Activated CD8-positive, alpha-beta memory T cell treated with anti-CD3 and anti-CD28 coated beads, Interleukin-2, amount 50 U/mL, for 4 hours (primary cell): ENCODE measurements at regions not wholly inside any gene's neighbourhood (a gene's known extent, or its start where the extent isn't known, plus 50 kb on each side); places are given as distances from the start of the nearest gene placed in this dataset.
"Not testable (repeated sequence)": the region's sequence is repeated elsewhere in the genome, so short reads cannot be mapped to it uniquely, and the experiment has no call there.

Experiments
- DNase-seq: peaks from one replicate; pipeline ENCODE4 v3.0.0-alpha.2; 2020

GRCh38 chr6:137717074-137718073 lies 149.7 kb upstream of the TNFAIP3 start:
- DNase-seq, result peak; percentile 75

GRCh38 chr6:137718903-137719302 lies 148.2 kb upstream of the TNFAIP3 start:
- DNase-seq, result not testable (repeated sequence)

DNA sequence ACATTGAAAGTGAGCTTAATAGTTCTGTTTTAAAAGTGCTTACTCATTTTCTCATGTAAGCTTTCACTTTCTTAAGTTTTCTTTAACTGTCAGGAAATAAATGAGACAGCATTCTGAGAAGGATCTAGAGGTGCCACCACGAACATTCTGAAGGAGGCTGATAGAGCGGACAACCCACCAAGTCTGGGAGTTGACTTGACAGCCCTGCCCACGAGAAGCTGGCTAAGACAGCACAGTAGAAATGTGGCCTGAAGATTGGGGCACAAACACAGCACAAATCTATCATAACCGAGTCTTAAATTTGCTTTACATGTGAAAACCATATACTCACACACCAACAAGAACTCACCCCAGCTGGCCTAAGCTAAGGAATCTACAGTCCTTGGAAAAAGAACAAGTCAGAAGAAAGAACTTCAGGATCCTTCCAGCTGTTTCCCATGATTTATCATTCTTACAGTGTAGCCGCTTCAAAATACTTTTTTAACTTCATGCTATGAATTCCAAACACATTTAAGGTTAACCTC lies 144.2 kb upstream of the TNFAIP3 start:
- no peak for DNase-seq

DNA sequence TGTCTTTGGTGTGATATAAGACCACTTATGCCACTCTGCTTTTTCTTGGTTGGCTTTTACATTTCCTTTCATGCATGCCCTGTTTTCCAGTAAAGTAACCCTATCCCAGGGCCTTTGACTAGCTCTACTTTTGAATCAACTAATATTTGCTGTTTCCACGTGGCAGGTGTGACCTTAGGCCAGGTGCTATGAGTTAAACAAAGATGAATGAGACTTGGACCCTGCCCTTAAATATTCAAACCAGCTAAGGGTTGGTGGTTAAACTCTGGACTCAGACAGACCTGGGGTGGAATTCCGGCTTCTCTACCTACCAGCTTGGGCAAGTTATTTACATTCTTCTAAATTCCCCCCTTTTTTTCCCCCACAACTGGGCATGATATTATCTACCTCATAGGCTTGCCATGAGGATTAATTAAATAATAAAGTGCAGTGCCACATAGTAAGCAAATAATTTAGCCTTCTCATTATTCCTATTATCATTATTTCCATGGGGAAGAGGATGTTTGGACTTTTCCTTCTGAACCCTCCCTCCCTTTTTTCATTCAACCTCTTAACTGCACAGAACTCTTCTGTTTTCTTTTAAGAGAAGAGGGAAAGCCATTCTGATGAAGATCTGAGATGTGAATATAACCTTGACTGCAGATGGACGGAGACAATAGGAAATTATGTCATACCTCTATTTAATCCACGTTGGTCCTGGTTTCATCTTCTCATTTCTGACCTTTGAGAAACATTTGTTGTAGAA lies 143.6 kb upstream of the TNFAIP3 start:
- no peak for DNase-seq

- no peak for DNase-seq
These were observed 143.0 kb upstream of the TNFAIP3 start for GRCh38 chr6:137724018-137724403.

GRCh38 chr6:137724495-137725211 lies 142.4 kb upstream of the TNFAIP3 start:
- no peak for DNase-seq

- DNase-seq, result no peak
These were observed 141.1 kb upstream of the TNFAIP3 start for GRCh38 chr6:137725949-137726348.

DNA sequence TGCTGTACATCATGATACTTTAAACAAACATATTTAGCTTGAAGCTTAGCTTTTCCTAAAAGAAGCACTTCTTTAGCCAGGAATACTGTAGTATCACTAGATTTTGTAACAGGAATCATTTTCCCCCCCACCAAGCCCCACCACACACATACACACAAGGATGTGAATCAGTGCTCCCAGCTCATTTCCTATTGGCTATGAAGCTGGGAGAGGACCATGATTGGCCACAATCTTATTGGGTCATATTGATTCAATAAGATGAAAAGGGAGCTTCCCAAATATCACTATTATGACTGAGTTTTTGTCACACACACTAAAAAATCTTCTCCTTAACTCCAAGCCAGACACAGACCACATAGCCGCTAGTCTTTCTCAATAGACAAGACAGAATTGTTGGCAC lies 140.5 kb upstream of the TNFAIP3 start:
- no peak for DNase-seq

- DNase-seq, result no peak
These were observed 139.8 kb upstream of the TNFAIP3 start for GRCh38 chr6:137727216-137727765.

- no peak for DNase-seq
These were observed 138.4 kb upstream of the TNFAIP3 start for GRCh38 chr6:137728386-137729349.

DNA sequence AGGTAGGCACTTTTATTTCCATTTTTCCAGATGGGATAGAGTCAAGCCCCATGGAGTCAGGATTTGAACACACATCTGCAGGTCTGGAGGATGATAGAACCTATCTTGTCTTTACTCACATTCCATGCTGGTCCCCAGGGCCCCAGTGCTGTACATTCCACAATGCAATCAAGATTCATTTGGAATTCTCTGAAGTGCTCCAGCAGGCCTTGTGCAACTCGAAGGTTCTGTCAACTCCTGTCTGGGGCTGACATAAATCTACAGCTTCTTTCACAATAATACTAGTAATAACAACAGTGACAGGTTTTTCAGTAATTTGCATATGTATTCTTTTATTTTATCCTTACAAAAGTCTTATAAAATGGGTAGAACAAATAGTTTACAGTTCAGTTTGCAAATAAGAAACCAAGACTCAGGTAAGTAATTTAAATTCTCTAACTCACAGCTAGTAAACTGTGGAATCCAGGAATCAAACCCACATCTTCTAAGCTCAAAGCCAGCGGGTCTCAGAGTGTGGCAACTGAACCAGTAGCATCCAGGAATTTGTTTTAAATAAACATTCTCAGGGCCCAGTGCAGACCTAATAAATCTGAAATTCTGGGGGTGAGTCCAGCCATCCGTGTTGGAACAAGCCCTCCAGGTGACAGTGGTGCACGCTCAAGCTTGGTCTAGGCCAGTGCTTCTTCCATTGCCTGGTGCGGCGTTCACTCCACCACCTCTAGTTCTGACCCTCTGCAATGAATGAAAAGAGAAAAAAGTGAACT lies 137.0 kb upstream of the TNFAIP3 start:
- no peak for DNase-seq

DNA sequence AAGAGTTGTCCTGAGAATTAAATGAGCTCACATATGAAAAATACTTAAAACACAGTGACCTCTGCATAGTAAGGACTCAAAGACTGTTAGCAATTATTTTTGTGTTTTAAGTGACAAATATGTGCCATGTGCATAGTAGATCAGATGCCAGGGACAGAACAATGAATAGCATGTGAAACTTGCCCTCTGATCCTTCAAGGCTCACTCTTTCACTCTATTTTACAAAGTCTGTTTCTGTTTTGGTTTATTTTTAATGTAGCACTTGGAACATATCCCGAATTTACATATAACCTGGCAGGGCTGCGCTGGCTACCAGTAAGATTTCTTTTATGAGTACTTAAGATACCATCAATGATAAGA lies 135.5 kb upstream of the TNFAIP3 start:
- no peak for DNase-seq

- DNase-seq, result no peak
These were observed 135.0 kb upstream of the TNFAIP3 start for GRCh38 chr6:137731960-137732616.

GRCh38 chr6:137733372-137733771 lies 133.7 kb upstream of the TNFAIP3 start:
- DNase-seq, result no peak

DNA sequence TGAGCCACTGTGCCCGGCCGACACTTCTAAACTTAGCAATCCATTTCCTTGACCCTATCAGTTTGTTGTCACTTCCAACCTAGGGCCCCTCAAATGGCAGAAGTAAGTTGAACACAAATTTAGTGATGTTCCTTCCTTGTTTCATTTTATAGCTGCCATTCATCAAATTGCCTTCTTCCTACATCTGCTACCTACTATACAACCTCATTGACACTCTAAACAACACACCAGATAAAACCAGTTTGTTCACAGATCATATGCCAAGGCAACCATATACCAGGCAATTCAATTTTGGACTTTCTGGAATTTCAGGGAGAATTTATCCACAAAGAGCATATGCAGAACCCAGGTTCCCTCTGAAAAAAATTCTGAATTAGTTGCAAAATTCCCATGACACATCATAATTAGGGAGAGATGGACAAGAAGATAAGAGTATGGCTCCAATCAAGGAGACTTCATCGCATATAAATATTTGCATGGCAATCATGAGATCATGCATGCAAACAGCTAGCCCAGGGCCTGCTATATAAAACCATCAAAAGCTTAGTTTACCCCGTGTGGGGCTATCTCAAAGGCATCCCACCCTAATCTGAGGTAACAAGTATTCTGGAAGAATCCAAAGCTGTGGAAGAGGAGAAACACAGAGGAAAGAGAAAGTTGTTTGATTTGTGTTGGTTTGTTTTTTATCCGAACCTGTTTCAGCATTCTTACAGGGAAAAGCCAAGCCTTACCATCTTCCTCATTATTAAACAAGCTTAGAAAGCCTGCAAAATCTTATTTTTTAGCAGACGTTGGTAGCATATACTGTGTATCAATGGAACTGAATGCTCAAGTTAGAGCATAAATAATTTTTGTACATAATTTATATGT lies 132.8 kb upstream of the TNFAIP3 start:
- DNase-seq, result no peak

DNA sequence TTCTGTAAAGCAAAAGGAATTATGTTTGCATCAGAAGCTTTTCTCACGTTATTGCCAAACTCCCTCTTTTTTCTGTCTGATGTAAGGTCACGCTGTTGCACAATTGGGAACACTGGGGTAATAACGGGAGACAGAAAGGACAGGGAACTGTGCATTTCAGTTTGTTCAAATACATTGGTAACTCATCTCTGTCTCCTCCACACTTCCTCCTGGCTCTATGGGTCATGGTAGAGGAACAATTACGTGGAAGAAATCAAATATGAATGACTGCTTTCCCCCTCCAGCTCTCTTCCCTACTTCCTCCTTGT lies 132.2 kb upstream of the TNFAIP3 start:
- DNase-seq, result no peak

GRCh38 chr6:137736048-137736818 lies 130.8 kb upstream of the TNFAIP3 start:
- no peak for DNase-seq

DNA sequence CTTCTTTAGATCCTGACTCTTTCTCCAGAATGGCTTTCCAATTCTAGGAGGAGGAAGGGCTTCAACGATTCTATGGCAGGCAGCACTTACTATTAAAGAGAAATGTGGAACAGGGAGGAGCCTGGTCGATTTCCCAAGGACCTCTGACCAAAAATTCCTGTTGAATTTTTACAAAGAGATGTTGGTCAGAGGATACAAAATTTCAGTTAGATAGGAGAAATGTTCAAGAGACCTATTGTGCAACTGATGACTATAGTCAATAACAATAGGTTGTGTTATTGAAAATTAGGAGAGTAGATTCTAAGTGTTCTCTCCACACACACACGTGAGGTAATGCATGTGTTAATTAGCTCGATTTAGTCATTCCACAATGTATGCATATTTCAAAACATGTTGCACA lies 130.1 kb upstream of the TNFAIP3 start:
- no peak for DNase-seq
